ENCODE measurements at regions not wholly inside any gene's neighbourhood (a gene's known extent, or its start where the extent isn't known, plus 50 kb on each side); places are given as distances from the start of the nearest gene placed in this dataset.

DNA sequence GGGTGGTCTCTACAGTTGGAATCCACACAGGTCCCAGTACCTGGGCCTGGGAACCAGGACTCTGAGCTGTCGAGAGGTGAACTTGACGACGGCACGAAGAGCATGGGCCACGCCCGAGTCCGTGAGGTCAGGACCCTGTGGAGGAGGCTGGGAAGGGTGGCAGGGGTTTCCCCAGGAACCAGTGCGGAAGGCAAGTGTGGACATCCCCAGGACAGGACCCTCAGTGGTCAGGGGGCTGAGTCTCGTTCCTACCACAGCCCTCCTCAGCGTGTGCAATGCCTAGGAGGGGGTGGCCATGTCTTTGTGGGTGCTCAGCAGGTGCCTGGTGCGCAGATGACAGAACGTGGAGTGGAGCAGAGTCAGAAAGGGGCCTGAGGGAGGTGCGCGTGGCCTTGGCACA lies 335.6 kb upstream of the SALL3 start:
- no peak for TF ChIP-seq SIN3A (IDR thresholded peaks at IDR 0.05; ENCODE audit: borderline replicate concordance, insufficient read depth, low read length)
- TF ChIP-seq POLR2AphosphoS5 (IDR thresholded peaks at IDR 0.05; ENCODE audit: low read depth, low read length): no peak
- TF ChIP-seq TAF1 (IDR thresholded peaks at IDR 0.05; ENCODE audit: borderline replicate concordance, insufficient read depth, low read length): no peak
- TF ChIP-seq FOXP2 (optimal IDR thresholded peaks at IDR 0.05; ENCODE audit: borderline replicate concordance, extremely low read depth, extremely low read length, insufficient read depth): no peak
- TF ChIP-seq, protein P1, sequence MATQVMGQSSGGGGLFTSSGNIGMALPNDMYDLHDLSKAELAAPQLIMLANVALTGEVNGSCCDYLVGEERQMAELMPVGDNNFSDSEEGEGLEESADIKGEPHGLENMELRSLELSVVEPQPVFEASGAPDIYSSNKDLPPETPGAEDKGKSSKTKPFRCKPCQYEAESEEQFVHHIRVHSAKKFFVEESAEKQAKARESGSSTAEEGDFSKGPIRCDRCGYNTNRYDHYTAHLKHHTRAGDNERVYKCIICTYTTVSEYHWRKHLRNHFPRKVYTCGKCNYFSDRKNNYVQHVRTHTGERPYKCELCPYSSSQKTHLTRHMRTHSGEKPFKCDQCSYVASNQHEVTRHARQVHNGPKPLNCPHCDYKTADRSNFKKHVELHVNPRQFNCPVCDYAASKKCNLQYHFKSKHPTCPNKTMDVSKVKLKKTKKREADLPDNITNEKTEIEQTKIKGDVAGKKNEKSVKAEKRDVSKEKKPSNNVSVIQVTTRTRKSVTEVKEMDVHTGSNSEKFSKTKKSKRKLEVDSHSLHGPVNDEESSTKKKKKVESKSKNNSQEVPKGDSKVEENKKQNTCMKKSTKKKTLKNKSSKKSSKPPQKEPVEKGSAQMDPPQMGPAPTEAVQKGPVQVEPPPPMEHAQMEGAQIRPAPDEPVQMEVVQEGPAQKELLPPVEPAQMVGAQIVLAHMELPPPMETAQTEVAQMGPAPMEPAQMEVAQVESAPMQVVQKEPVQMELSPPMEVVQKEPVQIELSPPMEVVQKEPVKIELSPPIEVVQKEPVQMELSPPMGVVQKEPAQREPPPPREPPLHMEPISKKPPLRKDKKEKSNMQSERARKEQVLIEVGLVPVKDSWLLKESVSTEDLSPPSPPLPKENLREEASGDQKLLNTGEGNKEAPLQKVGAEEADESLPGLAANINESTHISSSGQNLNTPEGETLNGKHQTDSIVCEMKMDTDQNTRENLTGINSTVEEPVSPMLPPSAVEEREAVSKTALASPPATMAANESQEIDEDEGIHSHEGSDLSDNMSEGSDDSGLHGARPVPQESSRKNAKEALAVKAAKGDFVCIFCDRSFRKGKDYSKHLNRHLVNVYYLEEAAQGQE (IDR thresholded peaks at IDR 0.05; ENCODE audit: insufficient read depth in 1 of 2, low read depth in 2 of 2, low read length in 2 of 2): no peak

DNA sequence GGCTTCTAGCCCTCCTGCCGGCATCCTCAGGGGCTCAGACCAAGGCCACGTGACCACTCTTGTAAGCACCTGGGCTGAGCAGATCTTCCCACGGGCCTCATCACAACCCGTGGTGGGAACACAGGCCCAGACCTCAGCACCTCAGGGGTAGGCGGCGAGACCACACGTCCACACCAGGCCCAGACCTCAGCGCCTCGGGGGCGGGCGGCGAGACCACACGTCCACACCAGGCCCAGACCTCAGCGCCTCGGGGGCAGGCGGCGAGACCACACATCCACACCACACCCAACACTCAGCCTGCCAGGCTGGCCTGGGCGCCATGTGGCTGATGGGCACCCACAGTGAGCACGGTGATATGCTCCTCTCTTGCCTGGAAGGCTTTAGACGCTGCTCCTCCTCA lies 334.4 kb upstream of the SALL3 start:
- no peak for TF ChIP-seq TAF1 (IDR thresholded peaks at IDR 0.05; ENCODE audit: borderline replicate concordance, insufficient read depth, low read length)
- no peak for TF ChIP-seq SIN3A (IDR thresholded peaks at IDR 0.05; ENCODE audit: borderline replicate concordance, insufficient read depth, low read length)
- TF ChIP-seq FOXP2 (optimal IDR thresholded peaks at IDR 0.05; ENCODE audit: borderline replicate concordance, extremely low read depth, extremely low read length, insufficient read depth): no peak
- TF ChIP-seq POLR2AphosphoS5 (IDR thresholded peaks at IDR 0.05; ENCODE audit: low read depth, low read length): no peak
- TF ChIP-seq, protein P1 (IDR thresholded peaks at IDR 0.05; ENCODE audit: insufficient read depth in 1 of 2, low read depth in 2 of 2, low read length in 2 of 2): no peak

DNA sequence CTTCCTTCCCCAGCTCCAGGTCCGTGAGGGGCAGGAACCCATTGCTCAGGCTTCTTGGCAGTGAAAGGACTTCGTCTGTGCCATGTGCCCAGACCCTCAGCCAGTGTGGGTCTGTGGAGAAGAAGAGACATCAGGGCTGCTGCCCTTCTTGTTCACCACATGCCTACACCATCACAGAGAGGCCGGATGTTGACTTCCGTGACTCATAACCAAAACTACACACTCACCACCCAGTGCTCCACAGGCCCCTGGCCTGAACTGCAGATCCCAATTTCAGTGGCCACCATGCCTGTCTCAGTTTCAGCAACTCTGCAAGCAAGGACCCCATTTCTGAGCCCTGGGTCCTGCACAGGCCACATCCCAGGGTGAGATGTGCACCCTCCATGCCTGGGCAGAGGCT lies 332.6 kb upstream of the SALL3 start:
- TF ChIP-seq, protein P1 (IDR thresholded peaks at IDR 0.05; ENCODE audit: insufficient read depth in 1 of 2, low read depth in 2 of 2, low read length in 2 of 2): no peak
- TF ChIP-seq POLR2AphosphoS5 (IDR thresholded peaks at IDR 0.05; ENCODE audit: low read depth, low read length): no peak
- TF ChIP-seq SIN3A (IDR thresholded peaks at IDR 0.05; ENCODE audit: borderline replicate concordance, insufficient read depth, low read length): no peak
- no peak for TF ChIP-seq TAF1 (IDR thresholded peaks at IDR 0.05; ENCODE audit: borderline replicate concordance, insufficient read depth, low read length)
- no peak for TF ChIP-seq FOXP2 (optimal IDR thresholded peaks at IDR 0.05; ENCODE audit: borderline replicate concordance, extremely low read depth, extremely low read length, insufficient read depth)

DNA sequence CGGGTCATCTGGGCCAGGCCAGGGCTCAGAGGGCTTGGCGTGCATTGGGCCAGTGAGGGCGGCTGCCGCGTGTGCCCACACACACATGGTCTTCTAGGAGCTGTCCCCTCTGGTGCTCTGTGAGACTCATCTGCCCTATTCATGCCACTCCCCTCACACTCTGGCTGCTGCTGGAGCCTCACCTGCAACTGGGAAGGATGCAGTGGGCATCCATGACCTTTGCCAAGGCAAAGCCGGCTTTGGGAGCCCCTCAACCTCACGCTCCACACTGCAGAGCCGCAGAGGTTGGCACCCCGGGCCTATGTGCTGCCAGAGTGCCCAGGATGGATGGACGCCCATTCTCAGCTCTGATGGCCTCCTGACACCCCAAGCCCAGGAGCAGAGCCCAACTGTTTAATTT lies 330.2 kb upstream of the SALL3 start:
- no peak for TF ChIP-seq TAF1 (IDR thresholded peaks at IDR 0.05; ENCODE audit: borderline replicate concordance, insufficient read depth, low read length)
- no peak for TF ChIP-seq SIN3A (IDR thresholded peaks at IDR 0.05; ENCODE audit: borderline replicate concordance, insufficient read depth, low read length)
- no peak for TF ChIP-seq FOXP2 (optimal IDR thresholded peaks at IDR 0.05; ENCODE audit: borderline replicate concordance, extremely low read depth, extremely low read length, insufficient read depth)
- TF ChIP-seq POLR2AphosphoS5 (IDR thresholded peaks at IDR 0.05; ENCODE audit: low read depth, low read length): no peak
- TF ChIP-seq, protein P1 (IDR thresholded peaks at IDR 0.05; ENCODE audit: insufficient read depth in 1 of 2, low read depth in 2 of 2, low read length in 2 of 2): no peak

DNA sequence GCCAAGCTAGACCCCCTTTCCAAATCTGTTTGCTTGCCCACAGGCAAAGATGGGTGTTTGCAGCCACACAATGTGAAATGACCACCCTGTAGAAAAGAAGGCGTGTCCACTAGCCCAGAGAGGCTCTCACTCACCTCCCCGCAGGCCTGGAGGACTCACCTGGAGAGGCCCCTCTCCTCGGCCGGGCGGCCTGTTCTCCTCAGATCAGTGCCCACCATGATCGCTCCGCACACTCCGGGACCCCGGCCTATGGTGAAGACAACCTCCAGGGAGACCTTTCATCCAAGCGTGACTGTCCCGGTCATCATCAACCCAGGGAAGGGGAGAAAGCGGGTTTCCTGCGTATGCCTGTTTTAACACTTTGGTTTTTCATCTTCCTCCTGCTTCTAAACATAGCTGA lies 328.7 kb upstream of the SALL3 start:
- no peak for TF ChIP-seq POLR2AphosphoS5 (IDR thresholded peaks at IDR 0.05; ENCODE audit: low read depth, low read length)
- TF ChIP-seq, protein P1 (IDR thresholded peaks at IDR 0.05; ENCODE audit: insufficient read depth in 1 of 2, low read depth in 2 of 2, low read length in 2 of 2): no peak
- no peak for TF ChIP-seq TAF1 (IDR thresholded peaks at IDR 0.05; ENCODE audit: borderline replicate concordance, insufficient read depth, low read length)
- TF ChIP-seq FOXP2 (optimal IDR thresholded peaks at IDR 0.05; ENCODE audit: borderline replicate concordance, extremely low read depth, extremely low read length, insufficient read depth): no peak
- no peak for TF ChIP-seq SIN3A (IDR thresholded peaks at IDR 0.05; ENCODE audit: borderline replicate concordance, insufficient read depth, low read length)
